ENCODE measurements at regions not wholly inside any gene's neighbourhood (a gene's known extent, or its start where the extent isn't known, plus 50 kb on each side); places are given as distances from the start of the nearest gene placed in this dataset.
"Not testable (repeated sequence)": the region's sequence is repeated elsewhere in the genome, so short reads cannot be mapped to it uniquely, and the experiment has no call there.

- DNase-seq = peak; percentile 23
Measured at GRCh38 chr1:30525971-30526651, 197.3 kb downstream of the MATN1 start.

GRCh38 chr1:30525631-30525970, 197.8 kb downstream of the MATN1 start:
- no peak for DNase-seq

DNA sequence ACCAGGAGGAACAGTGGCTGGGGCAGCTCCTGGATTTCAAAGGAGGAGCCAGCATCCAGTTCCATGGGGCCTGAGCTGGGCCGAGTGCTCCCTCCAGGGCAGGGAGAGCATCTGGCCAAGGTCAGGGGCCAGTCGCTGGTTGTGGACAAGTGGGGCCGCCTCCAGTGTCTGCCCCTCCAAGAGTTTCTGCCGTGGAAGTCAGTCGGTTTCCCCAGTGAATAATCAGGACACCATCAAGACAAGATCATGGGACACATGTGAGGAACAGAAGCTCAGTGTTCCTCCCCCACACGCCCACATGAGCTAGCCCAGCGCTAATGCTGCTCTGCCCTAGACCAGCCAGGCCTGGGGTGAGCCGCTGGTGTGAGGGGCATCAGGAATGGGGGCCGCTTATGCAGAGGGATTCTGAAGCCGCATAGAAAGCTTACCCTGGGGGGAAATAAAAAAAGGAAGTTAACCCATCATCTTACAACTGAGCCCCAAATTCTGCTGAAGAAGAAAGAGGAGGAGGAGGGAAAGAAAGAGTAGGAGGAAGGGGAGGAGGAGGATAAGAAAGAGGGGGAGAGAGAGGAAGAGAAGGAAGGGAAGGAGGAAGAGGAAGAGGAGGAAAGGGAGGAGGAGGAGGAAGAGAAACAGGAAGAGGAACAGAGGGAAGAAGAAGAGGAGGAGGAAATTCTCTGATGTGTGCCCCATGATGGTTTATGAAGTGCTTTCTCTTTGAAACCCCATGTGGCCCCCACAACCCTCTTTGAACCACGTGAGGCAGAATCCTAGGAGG, 198.4 kb downstream of the MATN1 start:
- DNase-seq = no peak

DNA sequence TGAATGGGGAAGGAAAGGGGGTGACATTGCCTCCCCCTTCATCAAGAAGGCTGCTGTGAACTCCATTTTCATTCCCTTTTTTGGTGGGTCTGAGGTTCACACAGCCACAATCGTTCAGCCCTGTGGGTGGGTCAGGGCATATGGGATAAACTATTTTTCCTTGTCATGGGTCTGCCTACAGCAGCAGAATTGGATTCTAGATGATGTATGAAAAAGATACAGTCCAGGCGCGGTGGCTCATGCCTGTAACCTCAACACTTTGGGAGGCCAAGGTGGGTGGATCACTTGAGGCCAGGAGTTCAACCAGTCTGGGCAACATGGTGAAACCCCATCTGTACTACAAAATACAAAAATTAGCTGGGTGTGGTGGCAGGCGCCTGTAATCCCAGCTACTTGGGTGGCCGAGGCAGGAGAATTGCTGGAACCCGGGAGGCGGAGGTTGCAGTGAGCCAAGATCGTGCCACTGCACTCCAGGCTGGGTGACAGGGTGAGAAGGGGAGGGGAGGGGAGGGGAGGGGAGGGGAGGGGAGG, 199.3 kb downstream of the MATN1 start:
- DNase-seq = not testable (repeated sequence)

DNA sequence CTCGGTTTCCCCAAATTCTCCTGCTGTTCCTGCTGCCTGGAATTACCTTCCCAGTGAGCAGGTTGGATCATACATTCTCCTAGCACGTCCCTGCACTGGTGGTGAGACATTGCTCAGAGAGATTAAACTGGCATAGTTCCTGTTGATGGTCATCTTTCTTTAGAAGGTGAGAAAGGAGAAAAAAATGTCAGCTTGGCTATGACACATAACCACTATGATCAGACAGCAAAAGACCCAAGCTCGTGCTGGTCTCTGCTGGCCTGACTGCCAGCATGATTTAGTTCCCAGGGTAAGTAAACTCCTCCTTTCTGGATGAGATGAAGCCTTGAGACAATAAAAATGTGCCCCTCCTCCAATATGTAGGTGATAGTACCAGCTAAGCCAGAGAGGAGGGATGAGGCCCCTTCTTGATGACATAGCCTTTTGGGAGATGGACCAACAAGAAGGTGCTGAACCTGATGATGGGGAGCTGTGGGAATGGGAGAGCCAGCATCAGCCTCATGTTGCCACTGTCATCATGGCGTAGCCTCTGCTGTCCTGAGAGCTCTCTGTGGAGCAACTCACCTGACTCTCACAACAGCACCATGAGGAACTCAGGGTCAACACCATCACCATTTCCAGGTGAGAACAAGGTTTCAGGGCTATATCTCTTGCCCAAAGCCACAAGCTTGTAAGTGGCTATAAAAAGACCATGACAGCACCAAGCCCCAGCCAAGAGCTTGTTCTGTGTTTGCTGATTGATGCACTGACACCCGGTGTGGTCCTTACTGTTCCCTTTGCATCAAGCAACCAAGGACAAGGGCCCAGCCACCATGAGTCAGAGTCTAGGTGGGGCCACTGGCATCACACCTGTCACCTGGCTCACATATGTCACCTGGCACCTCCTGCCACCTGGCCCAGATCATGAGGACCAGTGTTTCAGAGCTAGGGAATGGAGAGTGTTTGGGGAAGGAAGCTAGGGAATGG, 200.0 kb downstream of the MATN1 start:
- no peak for DNase-seq

- DNase-seq = no peak
Measured at GRCh38 chr1:30522031-30523004, 201.1 kb downstream of the MATN1 start.

GRCh38 chr1:30521261-30521865, 202.0 kb downstream of the MATN1 start:
- no peak for DNase-seq

GRCh38 chr1:30520476-30520875, 202.9 kb downstream of the MATN1 start:
- no peak for DNase-seq

DNA sequence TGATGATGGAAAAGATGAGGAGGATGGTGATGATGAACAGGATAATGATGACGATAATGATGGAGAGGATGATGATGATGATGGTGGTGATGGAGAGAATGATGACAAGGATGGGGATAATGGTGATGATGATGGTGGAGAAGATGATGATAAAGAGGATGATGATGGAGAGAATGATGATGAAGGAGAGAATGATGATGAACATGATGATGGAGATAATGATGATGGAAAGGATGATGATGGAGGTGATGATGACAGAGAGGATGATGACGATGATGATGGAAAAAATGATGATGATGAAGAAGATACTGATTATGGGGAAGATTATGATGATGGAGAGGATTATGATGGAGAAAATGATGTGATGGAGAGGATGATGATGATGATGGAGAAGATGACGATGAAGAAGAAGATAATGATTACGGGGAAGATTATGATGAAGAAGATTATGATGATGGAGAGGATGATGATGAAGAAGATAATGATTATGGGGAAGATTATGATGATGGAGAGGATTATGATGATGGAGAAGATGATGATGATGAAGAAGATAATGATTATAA, 204.1 kb downstream of the MATN1 start:
- DNase-seq = no peak

DNA sequence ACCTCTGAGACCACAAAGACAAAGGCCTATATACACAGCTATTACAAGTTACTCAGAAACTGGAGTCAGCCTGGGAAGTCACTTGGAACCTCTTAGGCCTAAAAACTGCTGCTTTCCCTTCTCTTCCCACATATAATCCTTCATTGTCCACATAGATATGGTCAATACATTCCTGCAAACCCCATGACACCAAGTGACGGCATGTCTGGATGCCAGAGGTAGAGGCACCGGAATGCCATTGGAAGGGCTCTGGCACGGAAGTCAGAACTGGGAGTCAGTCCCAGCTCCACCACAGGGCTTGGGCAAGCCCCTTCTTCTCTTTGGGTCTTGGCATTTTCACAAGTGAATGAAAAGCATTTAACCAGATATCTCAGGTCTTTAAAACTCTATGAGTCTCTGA, 204.7 kb downstream of the MATN1 start:
- no peak for DNase-seq

DNA sequence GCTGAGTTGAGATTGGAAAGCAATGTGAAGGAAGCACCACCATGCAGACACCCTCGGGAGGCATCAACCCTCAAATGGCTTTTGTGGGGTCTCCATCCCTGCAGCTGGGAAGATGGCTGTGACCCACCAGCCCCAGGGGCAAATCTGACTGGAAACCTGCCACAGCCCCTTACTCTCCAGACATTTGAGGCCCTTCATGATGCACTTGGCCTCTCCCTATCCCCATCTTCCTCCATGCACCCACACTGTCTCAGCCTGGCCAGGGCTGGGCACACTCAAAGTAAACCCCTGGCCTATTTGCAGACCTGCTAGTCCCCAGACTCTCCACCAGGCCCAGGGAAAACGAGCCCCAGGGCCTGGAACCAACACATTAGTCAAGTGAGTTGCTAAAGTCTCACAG, 205.2 kb downstream of the MATN1 start:
- no peak for DNase-seq

GRCh38 chr1:30517666-30518065, 205.7 kb downstream of the MATN1 start:
- not testable (repeated sequence) for DNase-seq

GRCh38 chr1:30517241-30517640, 206.1 kb downstream of the MATN1 start:
- DNase-seq = not testable (repeated sequence)

- no peak for DNase-seq
Measured at GRCh38 chr1:30516485-30516858, 206.9 kb downstream of the MATN1 start.

GRCh38 chr1:30515755-30516484, 207.5 kb downstream of the MATN1 start:
- DNase-seq = no peak

- DNase-seq = no peak
Measured at GRCh38 chr1:30514945-30515344, 208.4 kb downstream of the MATN1 start.

DNA sequence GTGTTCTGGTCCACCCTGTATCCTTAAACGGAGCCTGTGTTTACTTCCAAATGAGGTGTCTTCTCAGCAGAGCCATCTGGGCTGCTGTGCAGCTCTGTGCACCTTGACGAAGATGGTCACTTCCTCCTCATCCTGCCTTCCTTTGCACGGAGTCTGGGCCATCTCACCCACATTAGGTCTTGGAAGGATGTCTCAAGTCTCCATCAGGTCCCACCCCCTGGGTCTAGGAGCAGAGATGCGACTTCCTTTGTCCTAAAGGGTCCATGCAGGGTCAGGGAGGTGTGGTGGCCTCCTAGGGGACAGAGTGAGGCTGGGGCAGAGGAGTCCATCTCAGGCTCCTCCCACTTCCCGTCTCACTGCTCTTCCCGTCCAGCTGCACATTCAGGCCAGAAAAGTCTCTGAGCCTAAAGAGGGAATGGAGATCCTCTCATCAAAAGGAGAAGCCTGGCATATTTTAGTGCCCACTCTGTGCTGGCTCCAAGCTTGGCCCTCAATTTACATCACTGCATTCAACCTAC, 209.2 kb downstream of the MATN1 start:
- no peak for DNase-seq

DNA sequence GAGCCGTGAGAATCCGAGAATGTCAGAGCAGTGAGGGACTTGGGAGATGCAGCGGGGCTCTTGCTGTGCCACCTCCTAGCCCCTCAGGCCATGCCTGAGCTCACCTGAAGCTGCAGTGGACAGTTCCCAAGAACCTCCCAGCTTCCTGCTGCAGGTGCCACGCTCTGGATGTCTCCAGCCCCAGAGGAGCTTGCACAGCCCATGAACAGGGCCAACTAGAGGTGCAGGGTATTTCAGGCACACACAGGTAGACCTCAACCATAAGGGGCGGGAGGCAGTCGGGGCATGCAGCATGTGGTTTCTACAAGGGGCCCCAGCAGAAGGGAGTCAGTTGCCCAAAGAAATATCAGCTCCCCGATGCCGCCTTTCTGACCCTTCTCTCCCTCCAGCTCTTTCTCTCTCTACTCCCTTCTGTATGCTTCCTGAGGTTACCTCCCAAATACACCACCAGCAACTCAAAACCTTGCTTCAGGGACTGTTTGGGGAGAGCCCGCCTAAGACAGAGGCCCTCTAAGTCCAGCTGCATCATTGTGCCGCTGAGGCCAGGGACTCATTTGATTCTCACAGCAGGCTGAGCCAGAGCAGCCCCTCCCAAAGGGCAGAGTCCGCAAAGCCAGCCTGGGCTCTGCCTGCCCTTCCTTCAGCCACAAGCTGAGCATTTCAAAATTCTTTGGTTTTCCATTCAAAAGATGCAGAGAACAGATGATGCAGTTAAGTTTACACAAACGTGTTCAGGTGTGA, 209.8 kb downstream of the MATN1 start:
- no peak for DNase-seq

DNA sequence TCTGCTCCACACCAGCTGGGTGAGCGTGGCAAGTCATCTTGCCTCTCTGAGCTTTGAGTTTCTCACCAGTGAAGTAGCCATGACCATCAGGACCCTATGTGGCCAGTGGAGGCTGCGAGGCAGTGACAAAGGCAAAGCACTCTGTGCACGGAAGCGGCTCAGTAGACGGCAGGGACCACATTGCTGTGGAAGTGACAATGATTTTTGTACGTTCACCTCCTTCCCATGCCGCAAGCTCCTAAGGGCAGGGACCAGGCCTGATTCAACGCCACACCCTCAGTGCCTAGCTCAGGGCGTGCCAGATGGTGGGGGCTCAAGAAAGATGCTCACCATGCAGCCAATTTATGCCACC, 210.5 kb downstream of the MATN1 start:
- no peak for DNase-seq
